ENCODE measurements at regions not wholly inside any gene's neighbourhood (a gene's known extent, or its start where the extent isn't known, plus 50 kb on each side); places are given as distances from the start of the nearest gene placed in this dataset.
"Not testable (repeated sequence)": the region's sequence is repeated elsewhere in the genome, so short reads cannot be mapped to it uniquely, and the experiment has no call there.

- no peak for TF ChIP-seq CTCF (IDR thresholded peaks at IDR 0.05; ENCODE audit: unreplicated experiment)
- no peaks in the 10 kb centered on the region for H3K36me3 Mint-ChIP-seq (ENCODE audit: insufficient read depth, unreplicated experiment)
- H3K4me1 Mint-ChIP-seq (ENCODE audit: low read depth, unreplicated experiment): peaks cover 14% of the 10 kb centered on the region
- CTCF ChIA-PET: no interaction called here
- H3K9me3 Mint-ChIP-seq (ENCODE audit: low read depth, unreplicated experiment): no peaks in the 10 kb centered on the region
- intact Hi-C loops (cut with micrococcal nuclease; ENCODE audit: unreplicated experiment): no loop called here
- H3K27me3 Mint-ChIP-seq (ENCODE audit: unreplicated experiment): no peaks in the 10 kb centered on the region
- no peak for DNase-seq
- H3K27ac Mint-ChIP-seq (ENCODE audit: unreplicated experiment): no peak overlapping the region
- BruUV-seq (replicated peaks): no TSS peak
- H3K4me3 Mint-ChIP-seq (ENCODE audit: low read depth, unreplicated experiment): no peak overlapping the region
Measured at GRCh38 chr2:222760301-222760897, 88.9 kb downstream of the MOGAT1 start.

GRCh38 chr2:222761888-222762287, 90.4 kb downstream of the MOGAT1 start:
- intact Hi-C loops (cut with micrococcal nuclease; ENCODE audit: unreplicated experiment): no loop called here

GRCh38 chr2:222762342-222762741, 90.9 kb downstream of the MOGAT1 start:
- DNase-seq: no peak
- no peaks in the 10 kb centered on the region for H3K36me3 Mint-ChIP-seq (ENCODE audit: insufficient read depth, unreplicated experiment)
- CTCF ChIA-PET: no interaction called here
- H3K9me3 Mint-ChIP-seq (ENCODE audit: low read depth, unreplicated experiment): no peaks in the 10 kb centered on the region
- TF ChIP-seq CTCF (IDR thresholded peaks at IDR 0.05; ENCODE audit: unreplicated experiment): no peak
- H3K4me1 Mint-ChIP-seq (ENCODE audit: low read depth, unreplicated experiment): peaks cover under 1% of the 10 kb centered on the region
- no peak overlapping the region for H3K4me3 Mint-ChIP-seq (ENCODE audit: low read depth, unreplicated experiment)
- intact Hi-C loops (cut with micrococcal nuclease; ENCODE audit: unreplicated experiment): no loop called here
- no TSS peak for BruUV-seq (replicated peaks)
- H3K27ac Mint-ChIP-seq (ENCODE audit: unreplicated experiment): no peak overlapping the region
- no peaks in the 10 kb centered on the region for H3K27me3 Mint-ChIP-seq (ENCODE audit: unreplicated experiment)

More at GRCh38 chr2:222761888-222762287, 90.4 kb downstream of the MOGAT1 start:
- DNase-seq: no peak
- BruUV-seq (replicated peaks): no TSS peak
- H3K36me3 Mint-ChIP-seq (ENCODE audit: insufficient read depth, unreplicated experiment): no peaks in the 10 kb centered on the region
- no peaks in the 10 kb centered on the region for H3K27me3 Mint-ChIP-seq (ENCODE audit: unreplicated experiment)
- no peaks in the 10 kb centered on the region for H3K9me3 Mint-ChIP-seq (ENCODE audit: low read depth, unreplicated experiment)
- no peak overlapping the region for H3K27ac Mint-ChIP-seq (ENCODE audit: unreplicated experiment)
- CTCF ChIA-PET: no interaction called here
- TF ChIP-seq CTCF (IDR thresholded peaks at IDR 0.05; ENCODE audit: unreplicated experiment): no peak
- peaks cover 5% of the 10 kb centered on the region for H3K4me1 Mint-ChIP-seq (ENCODE audit: low read depth, unreplicated experiment)
- H3K4me3 Mint-ChIP-seq (ENCODE audit: low read depth, unreplicated experiment): no peak overlapping the region

GRCh38 chr2:222765883-222766282, 94.4 kb downstream of the MOGAT1 start:
- BruUV-seq (replicated peaks); H3K9me3 Mint-ChIP-seq (ENCODE audit: low read depth, unreplicated experiment); intact Hi-C loops (cut with micrococcal nuclease; ENCODE audit: unreplicated experiment); H3K36me3 Mint-ChIP-seq (ENCODE audit: insufficient read depth, unreplicated experiment); H3K27ac Mint-ChIP-seq (ENCODE audit: unreplicated experiment); H3K4me1 Mint-ChIP-seq (ENCODE audit: low read depth, unreplicated experiment); DNase-seq; H3K27me3 Mint-ChIP-seq (ENCODE audit: unreplicated experiment); H3K4me3 Mint-ChIP-seq (ENCODE audit: low read depth, unreplicated experiment); CTCF ChIA-PET: not testable (repeated sequence)

GRCh38 chr2:222768019-222768418, 92.8 kb upstream of the ACSL3 start:
- CTCF ChIA-PET; H3K4me3 Mint-ChIP-seq (ENCODE audit: low read depth, unreplicated experiment); H3K9me3 Mint-ChIP-seq (ENCODE audit: low read depth, unreplicated experiment); H3K4me1 Mint-ChIP-seq (ENCODE audit: low read depth, unreplicated experiment); BruUV-seq (replicated peaks); H3K27ac Mint-ChIP-seq (ENCODE audit: unreplicated experiment); intact Hi-C loops (cut with micrococcal nuclease; ENCODE audit: unreplicated experiment); DNase-seq; H3K27me3 Mint-ChIP-seq (ENCODE audit: unreplicated experiment); H3K36me3 Mint-ChIP-seq (ENCODE audit: insufficient read depth, unreplicated experiment): not testable (repeated sequence)
